GM20431 (cell line): ENCODE measurements at regions not wholly inside any gene's neighbourhood (a gene's known extent, or its start where the extent isn't known, plus 50 kb on each side); places are given as distances from the start of the nearest gene placed in this dataset.

Source experiments
- in situ Hi-C: fragments of 300-500 bp; cut with MseI, MboI; formaldehyde crosslinking; loops from one replicate; pipeline ENCODE4 v1.15.0; 2020; ENCODE audit warnings: low sequenced_read_pairs; ENCODE audit not compliant: unreplicated experiment

- in situ Hi-C loops, result no loop called here
Measured at GRCh38 chr6:14354919-14355572, 237.5 kb downstream of the CD83 start.

GRCh38 chr6:14359438-14359837 lies 241.9 kb downstream of the CD83 start:
- in situ Hi-C loops, result no loop called here

- in situ Hi-C loops, result no loop called here
Measured at GRCh38 chr6:14360565-14360964, 243.0 kb downstream of the CD83 start.

- in situ Hi-C loops, result no loop called here
Measured at GRCh38 chr6:14361297-14361696, 243.7 kb downstream of the CD83 start.

- in situ Hi-C loops, result no loop called here
Measured at GRCh38 chr6:14361956-14362587, 244.5 kb downstream of the CD83 start.

- in situ Hi-C loops, result no loop called here
Measured at GRCh38 chr6:14364370-14364769, 246.8 kb downstream of the CD83 start.

GRCh38 chr6:14365393-14365792 lies 247.8 kb downstream of the CD83 start:
- in situ Hi-C loops, result no loop called here

- in situ Hi-C loops, result no loop called here
Measured at GRCh38 chr6:14366315-14366714, 248.7 kb downstream of the CD83 start.

- in situ Hi-C loops, result no loop called here
Measured at GRCh38 chr6:14366872-14367271, 249.3 kb downstream of the CD83 start.

GRCh38 chr6:14367296-14367695 lies 249.7 kb downstream of the CD83 start:
- in situ Hi-C loops, result no loop called here

- in situ Hi-C loops, result no loop called here
Measured at GRCh38 chr6:14369717-14370116, 252.1 kb downstream of the CD83 start.

GRCh38 chr6:14371530-14371929 lies 254.0 kb downstream of the CD83 start:
- in situ Hi-C loops, result no loop called here

- in situ Hi-C loops, result no loop called here
Measured at GRCh38 chr6:14372734-14373489, 255.3 kb downstream of the CD83 start.

- in situ Hi-C loops, result no loop called here
Measured at GRCh38 chr6:14373648-14374437, 256.3 kb downstream of the CD83 start.

GRCh38 chr6:14375930-14376329 lies 258.4 kb downstream of the CD83 start:
- in situ Hi-C loops, result no loop called here

GRCh38 chr6:14379568-14379967 lies 262.0 kb downstream of the CD83 start:
- in situ Hi-C loops, result no loop called here

GRCh38 chr6:14380086-14380820 lies 262.7 kb downstream of the CD83 start:
- in situ Hi-C loops, result no loop called here

- in situ Hi-C loops, result no loop called here
Measured at GRCh38 chr6:14380901-14381828, 263.6 kb downstream of the CD83 start.
